ENCODE measurements at regions not wholly inside any gene's neighbourhood (a gene's known extent, or its start where the extent isn't known, plus 50 kb on each side); places are given as distances from the start of the nearest gene placed in this dataset.

DNA sequence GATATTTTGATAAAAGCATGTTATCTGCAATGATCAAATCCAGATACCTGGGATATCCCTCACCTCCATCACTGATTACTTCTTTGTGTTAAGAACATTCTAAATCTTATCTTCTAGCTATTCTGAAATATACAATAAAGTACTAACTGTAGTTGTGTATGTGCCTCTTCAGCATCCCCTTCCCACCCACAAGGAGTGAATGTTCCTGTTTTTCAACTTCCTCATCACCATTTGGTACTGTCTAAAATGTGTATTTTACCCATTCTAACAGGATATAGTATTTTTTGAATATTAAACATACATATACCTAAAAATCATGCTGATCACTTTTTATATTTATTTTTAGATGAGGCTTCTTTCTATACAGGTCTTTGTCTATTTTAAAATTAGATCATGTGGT is 1252.6 kb downstream of the TMEM121 start (continued):
- no peak for TF ChIP-seq CTCF (IDR thresholded peaks at IDR 0.05; ENCODE audit: control extremely low read depth in 1 of 3, insufficient read depth in 1 of 3, low read depth in 1 of 3, low read length in 3 of 3)
- TF ChIP-seq CREB1 (IDR thresholded peaks at IDR 0.05) = no peak
- no peak for TF ChIP-seq POLR2AphosphoS5 (IDR thresholded peaks at IDR 0.05; ENCODE audit: low read depth, low read length)

Data from H1 (cell line).